Hepatocyte (in vitro differentiated cells): ENCODE measurements at regions not wholly inside any gene's neighbourhood (a gene's known extent, or its start where the extent isn't known, plus 50 kb on each side); places are given as distances from the start of the nearest gene placed in this dataset.

Experiments used
- CTCF ChIP-seq: fragments of 200-600 bp; sonication (generic); IDR thresholded peaks from 2 replicates; pipeline ENCODE4 v1.5.1; 2016; ENCODE audit warnings: antibody characterized with exemption, mild to moderate bottlenecking; ENCODE audit not compliant: poor library complexity
- EZH2phosphoT487 ChIP-seq: fragments of 200-600 bp; sonication (generic); IDR thresholded peaks from one replicate; pipeline ENCODE4 v1.6.1; 2018; ENCODE audit warnings: antibody characterized with exemption, mild to moderate bottlenecking, low read depth, moderate library complexity; ENCODE audit not compliant: unreplicated experiment, severe bottlenecking

GRCh38 chr1:163773396-163773795 is 451.6 kb downstream of the NUF2 start:
- TF ChIP-seq EZH2phosphoT487 (no peak), CTCF (no peak)
